Inflammatory macrophage (primary cell): ENCODE measurements at regions not wholly inside any gene's neighbourhood (a gene's known extent, or its start where the extent isn't known, plus 50 kb on each side); places are given as distances from the start of the nearest gene placed in this dataset.

Experiments
- DNase-seq, 2 donors: peaks; one replicate each; pipeline ENCODE4 v3.0.0-alpha.2; 2020 to 2022

GRCh38 chr2:8178911-8179310 lies 502.9 kb upstream of the ID2 start:
- peak; percentile 64 to 73 for DNase-seq

- DNase-seq = no peak
Measured at GRCh38 chr2:8189316-8189715, 492.5 kb upstream of the ID2 start.

GRCh38 chr2:8190279-8190678 lies 491.6 kb upstream of the ID2 start:
- no peak for DNase-seq

GRCh38 chr2:8191427-8191826 lies 490.4 kb upstream of the ID2 start:
- DNase-seq = no peak

- DNase-seq = no peak
Measured at GRCh38 chr2:8193146-8193545, 488.7 kb upstream of the ID2 start.

- peak; percentile 51 to 66 for DNase-seq
Measured at GRCh38 chr2:8193686-8194615, 487.9 kb upstream of the ID2 start.

- DNase-seq = no peak
Measured at GRCh38 chr2:8195784-8196183, 486.1 kb upstream of the ID2 start.

GRCh38 chr2:8196316-8196715 lies 485.5 kb upstream of the ID2 start:
- no peak for DNase-seq

GRCh38 chr2:8197101-8197500 lies 484.8 kb upstream of the ID2 start:
- DNase-seq = no peak

GRCh38 chr2:8197825-8198224 lies 484.0 kb upstream of the ID2 start:
- no peak for DNase-seq

GRCh38 chr2:8198766-8199382 lies 483.0 kb upstream of the ID2 start:
- DNase-seq = peak; percentile 16 to 46

- DNase-seq = no peak
Measured at GRCh38 chr2:8202132-8202531, 479.7 kb upstream of the ID2 start.

- DNase-seq = no peak
Measured at GRCh38 chr2:8203364-8203763, 478.5 kb upstream of the ID2 start.

GRCh38 chr2:8204711-8205110 lies 477.1 kb upstream of the ID2 start:
- DNase-seq = peak; percentile 84 to 89

GRCh38 chr2:8209494-8209893 lies 472.4 kb upstream of the ID2 start:
- DNase-seq = no peak

GRCh38 chr2:8211384-8211783 lies 470.5 kb upstream of the ID2 start:
- no peak for DNase-seq

GRCh38 chr2:8212239-8212638 lies 469.6 kb upstream of the ID2 start:
- DNase-seq = no peak

GRCh38 chr2:8214036-8214615 lies 467.7 kb upstream of the ID2 start:
- DNase-seq = peak; percentile 73 to 76

- DNase-seq = no peak
Measured at GRCh38 chr2:8215159-8215863, 466.5 kb upstream of the ID2 start.

- DNase-seq = no peak
Measured at GRCh38 chr2:8215982-8216381, 465.9 kb upstream of the ID2 start.

- DNase-seq = no peak
Measured at GRCh38 chr2:8216397-8216796, 465.5 kb upstream of the ID2 start.

- no peak for DNase-seq
Measured at GRCh38 chr2:8217468-8218030, 464.3 kb upstream of the ID2 start.

- DNase-seq = no peak
Measured at GRCh38 chr2:8219096-8219495, 462.8 kb upstream of the ID2 start.
